Ectodermal cell (in vitro differentiated cells): ENCODE measurements at regions not wholly inside any gene's neighbourhood (a gene's known extent, or its start where the extent isn't known, plus 50 kb on each side); places are given as distances from the start of the nearest gene placed in this dataset.

Experiments used
- H3K27ac ChIP-seq: 2 replicates; pipeline ENCODE4 v1.7.0; 2013; ENCODE audit warnings: mild to moderate bottlenecking, low read depth, low read length; ENCODE audit not compliant: insufficient read depth, poor library complexity, severe bottlenecking
- H3K27me3 ChIP-seq: 2 replicates; pipeline ENCODE4 v1.7.0; 2013; ENCODE audit warnings: mild to moderate bottlenecking, low read length; ENCODE audit not compliant: insufficient read depth, control insufficient read depth, poor library complexity, severe bottlenecking
- H3K36me3 ChIP-seq: one replicate; pipeline ENCODE4 v1.7.0; 2013; ENCODE audit warnings: low read length; ENCODE audit not compliant: control insufficient read depth, insufficient read depth
- H3K4me1 ChIP-seq: one replicate; pipeline ENCODE4 v1.7.0; 2013; ENCODE audit warnings: low read length; ENCODE audit not compliant: control insufficient read depth, insufficient read depth
- H3K4me3 ChIP-seq: 2 replicates; pipeline ENCODE4 v1.7.0; 2013; ENCODE audit warnings: low read depth, low read length, control low read depth; ENCODE audit not compliant: insufficient read depth
- H3K9me3 ChIP-seq: 2 replicates; pipeline ENCODE4 v1.7.0; 2013; ENCODE audit warnings: mild to moderate bottlenecking, low read length, moderate library complexity; ENCODE audit not compliant: control insufficient read depth
- WGBS, 2 experiments: methylation state at CpG; one replicate each; pipeline ENCODE4 v1.1.7; 2013; ENCODE audit warnings: missing lambda C conversion rate in 2 of 2; 5-methylcytosine and 5-hydroxymethylcytosine counted together

DNA sequence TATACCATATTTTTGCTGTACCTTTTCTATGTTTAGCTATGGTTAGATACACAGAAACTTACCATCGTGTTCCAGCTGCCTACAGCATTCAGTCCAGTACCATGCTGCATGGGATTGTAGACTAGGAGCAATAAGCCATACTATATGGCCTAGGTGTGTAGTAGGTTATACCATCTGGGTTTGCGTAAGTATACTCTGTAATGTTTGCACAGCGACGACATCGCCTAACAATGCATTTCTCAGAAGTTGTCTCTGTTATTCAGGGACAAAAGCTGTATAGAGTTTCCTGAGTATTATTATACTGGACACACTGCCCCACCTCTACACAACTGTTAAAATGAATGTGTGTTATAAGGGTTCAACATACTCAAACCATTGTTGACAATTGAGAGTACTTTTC, 93.8 kb upstream of the MKI67 start:
- no peaks in the 10 kb centered on the region for H3K4me1 ChIP-seq
- H3K4me3 ChIP-seq: no peak overlapping the region
- no peaks in the 10 kb centered on the region for H3K27me3 ChIP-seq
- 93 to 99% methylated on average over 5 of the region's 5 CpGs for WGBS, 2 experiments
- H3K36me3 ChIP-seq: no peaks in the 10 kb centered on the region
- H3K9me3 ChIP-seq: no peaks in the 10 kb centered on the region
- H3K27ac ChIP-seq: no peak overlapping the region

DNA sequence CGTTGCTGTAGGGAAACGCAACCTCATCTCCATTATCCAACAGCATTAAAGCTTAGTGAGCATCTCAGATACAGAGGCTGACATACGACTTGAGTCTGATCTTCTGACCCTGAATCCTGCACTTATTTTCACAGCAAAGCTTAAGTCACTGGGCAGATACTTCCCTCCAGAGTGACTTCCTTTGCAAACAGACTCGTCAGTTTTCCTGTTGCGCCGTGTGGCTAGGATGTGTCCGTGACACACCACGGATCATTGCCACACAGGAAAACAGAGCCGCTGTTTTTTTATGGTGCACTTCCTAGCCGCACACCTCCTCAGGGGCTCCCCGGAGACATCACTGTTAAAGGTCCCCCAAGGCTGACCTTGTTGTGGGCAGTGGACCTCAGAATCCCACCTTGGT, 94.9 kb upstream of the MKI67 start:
- WGBS, 2 experiments: 86 to 88% methylated on average over 11 of the region's 11 CpGs

DNA sequence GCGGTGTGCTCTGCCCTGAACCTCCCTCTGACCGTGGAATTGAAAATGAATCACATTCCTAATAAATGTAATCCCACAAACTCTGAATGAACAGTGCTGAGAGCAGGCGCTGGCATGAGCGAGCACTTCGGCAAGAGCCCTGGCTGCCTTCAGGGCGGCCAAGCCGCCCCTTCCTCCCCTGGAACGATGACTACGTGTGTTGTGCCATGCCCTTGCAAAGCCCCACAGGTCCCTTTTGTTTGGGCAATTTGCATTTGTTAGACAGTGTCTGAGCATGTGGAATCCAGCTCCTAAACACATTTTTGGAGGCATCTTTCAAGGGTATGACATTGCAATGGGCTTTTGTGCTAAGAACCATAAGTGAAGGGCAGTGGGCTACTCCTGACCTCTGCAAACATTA, 95.6 kb upstream of the MKI67 start:
- Histone ChIP-seq H3K27ac (no peak overlapping the region), H3K36me3 (no peaks in the 10 kb centered on the region), H3K4me3 (no peak overlapping the region), H3K27me3 (no peaks in the 10 kb centered on the region), H3K9me3 (no peaks in the 10 kb centered on the region), H3K4me1 (no peaks in the 10 kb centered on the region)
- WGBS, 2 experiments: 76 to 82% methylated on average over 9 of the region's 9 CpGs

More for the DNA sequence above, 94.9 kb upstream of the MKI67 start:
- Histone ChIP-seq H3K27ac (no peak overlapping the region), H3K9me3 (no peaks in the 10 kb centered on the region), H3K36me3 (no peaks in the 10 kb centered on the region), H3K4me3 (no peak overlapping the region), H3K27me3 (no peaks in the 10 kb centered on the region), H3K4me1 (no peaks in the 10 kb centered on the region)

DNA sequence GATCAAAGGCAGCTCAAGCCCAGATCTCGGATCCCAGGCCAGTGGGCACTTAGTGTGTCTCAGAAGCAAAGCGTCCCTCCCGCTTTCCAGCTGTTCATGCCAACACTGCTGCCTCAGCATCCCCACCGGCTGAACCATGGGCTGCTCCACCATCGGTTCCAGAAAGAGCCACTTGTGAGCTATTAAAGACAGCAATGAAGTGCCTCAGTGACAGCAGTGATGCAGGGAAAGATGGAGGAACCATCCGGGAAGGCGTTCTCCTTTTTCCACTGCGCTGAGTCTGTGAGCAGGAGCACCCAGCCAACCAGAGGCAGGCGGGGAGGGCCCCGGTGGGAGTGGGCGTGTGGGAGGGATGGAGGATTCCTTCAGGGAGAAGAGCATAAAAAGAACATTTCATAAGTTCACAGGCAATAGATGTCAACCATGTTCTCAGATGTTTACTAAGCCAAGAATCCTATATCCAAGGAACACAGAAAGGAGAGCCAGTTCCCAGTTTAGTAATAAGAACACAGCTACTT, 96.2 kb upstream of the MKI67 start:
- WGBS, 2 experiments: 86 to 88% methylated on average over 11 of the region's 11 CpGs
- no peak overlapping the region for H3K4me3 ChIP-seq
- no peaks in the 10 kb centered on the region for H3K36me3 ChIP-seq
- H3K27me3 ChIP-seq: no peaks in the 10 kb centered on the region
- H3K27ac ChIP-seq: no peak overlapping the region
- no peaks in the 10 kb centered on the region for H3K4me1 ChIP-seq
- H3K9me3 ChIP-seq: no peaks in the 10 kb centered on the region

DNA sequence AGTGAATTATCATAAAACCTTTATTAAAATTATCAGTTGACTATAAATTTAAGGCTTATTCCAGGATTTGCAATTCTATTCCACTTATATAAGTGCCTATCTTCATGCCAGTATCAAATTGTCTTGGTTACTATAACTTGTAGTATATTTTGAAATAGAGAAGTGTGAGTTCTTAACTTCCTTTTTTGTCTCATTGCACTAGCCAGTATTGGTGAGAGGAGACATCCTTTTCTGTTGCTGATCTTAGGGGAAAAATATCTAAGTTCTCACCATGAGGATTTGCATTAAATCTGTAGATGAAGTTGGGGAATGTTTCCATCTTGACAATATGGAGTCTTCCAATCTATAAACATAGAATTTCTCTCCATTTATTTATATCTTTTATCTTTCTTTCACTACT, 104.2 kb upstream of the MKI67 start:
- no peak overlapping the region for H3K27ac ChIP-seq
- no peaks in the 10 kb centered on the region for H3K27me3 ChIP-seq
- no peak overlapping the region for H3K4me3 ChIP-seq
- H3K9me3 ChIP-seq: peaks cover 3% of the 10 kb centered on the region
- no peaks in the 10 kb centered on the region for H3K36me3 ChIP-seq
- H3K4me1 ChIP-seq: no peaks in the 10 kb centered on the region

DNA sequence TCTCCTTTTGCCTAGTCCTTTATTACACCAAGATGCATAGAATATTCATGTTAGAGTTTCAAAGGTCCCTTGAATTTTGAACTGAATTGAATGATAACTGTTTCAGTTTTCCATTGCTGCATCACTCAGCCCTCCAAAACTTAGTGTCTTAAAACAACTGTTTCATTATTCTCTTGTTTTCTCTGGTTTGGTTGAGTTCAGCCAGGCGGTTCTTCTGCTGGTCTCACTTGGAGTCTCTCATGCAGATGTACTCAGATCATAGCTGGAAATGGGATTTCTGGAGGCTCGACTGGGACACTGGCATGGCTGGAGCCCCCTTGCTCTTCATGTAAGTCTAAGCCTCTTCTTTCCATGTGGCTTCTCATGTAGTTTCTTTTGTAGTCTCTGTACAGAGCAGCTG, 107.2 kb upstream of the MKI67 start:
- Histone ChIP-seq H3K4me3 (no peak overlapping the region), H3K36me3 (no peaks in the 10 kb centered on the region), H3K4me1 (no peaks in the 10 kb centered on the region), H3K9me3 (peaks cover 3% of the 10 kb centered on the region), H3K27me3 (no peaks in the 10 kb centered on the region), H3K27ac (no peak overlapping the region)
- 91 to 96% methylated on average over 2 of the region's 2 CpGs for WGBS, 2 experiments

DNA sequence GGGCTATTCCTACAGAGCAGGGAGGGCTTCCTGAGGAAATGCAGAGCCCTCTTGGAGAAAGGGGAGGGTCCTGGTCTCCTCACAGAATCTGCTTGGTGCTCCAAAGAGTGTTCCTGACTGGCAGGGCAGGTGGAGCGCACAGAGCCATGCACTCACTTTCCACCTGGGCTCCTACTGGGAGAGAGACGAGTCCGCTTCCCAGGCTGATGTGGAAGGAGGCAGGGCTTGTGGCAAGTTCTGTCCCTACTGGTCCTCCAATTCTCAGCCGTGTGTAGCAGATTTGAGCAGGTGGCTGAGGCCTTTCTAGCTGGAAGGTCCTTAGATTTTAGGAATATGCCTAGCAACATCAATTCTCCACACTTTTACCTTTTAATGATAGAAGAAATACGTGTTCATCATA, 111.5 kb upstream of the MKI67 start:
- H3K36me3 ChIP-seq: no peaks in the 10 kb centered on the region
- H3K4me1 ChIP-seq: peaks cover 6% of the 10 kb centered on the region
- H3K27ac ChIP-seq: no peak overlapping the region
- no peak overlapping the region for H3K4me3 ChIP-seq
- peaks cover 3% of the 10 kb centered on the region for H3K9me3 ChIP-seq
- H3K27me3 ChIP-seq: no peaks in the 10 kb centered on the region
- WGBS, 2 experiments: 89 to 90% methylated on average over 4 to 5 of the region's 5 CpGs

DNA sequence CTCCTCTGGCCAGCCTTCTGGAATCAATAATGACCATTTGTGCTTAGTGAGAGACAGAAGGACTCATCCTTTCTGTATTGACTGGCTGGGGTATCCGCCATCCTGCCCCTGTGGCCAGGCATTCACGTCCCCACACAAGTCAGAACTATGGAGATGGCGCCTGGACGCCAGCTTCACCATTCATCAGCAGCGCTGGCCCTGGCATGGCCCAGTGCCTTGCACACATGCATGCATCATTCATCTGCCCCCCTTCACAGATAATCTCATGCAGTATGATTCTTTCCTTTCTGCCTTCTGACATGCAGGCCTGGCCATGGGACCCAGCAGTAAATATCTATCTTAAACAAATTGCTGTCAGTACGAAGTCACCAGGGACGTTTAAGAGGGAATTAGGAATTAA, 114.8 kb upstream of the MKI67 start:
- Histone ChIP-seq H3K27ac (no peak overlapping the region), H3K4me1 (peaks cover 6% of the 10 kb centered on the region), H3K9me3 (no peaks in the 10 kb centered on the region), H3K36me3 (no peaks in the 10 kb centered on the region), H3K27me3 (no peaks in the 10 kb centered on the region), H3K4me3 (no peak overlapping the region)
- WGBS, 2 experiments: 94 to 98% methylated on average over 7 of the region's 7 CpGs

DNA sequence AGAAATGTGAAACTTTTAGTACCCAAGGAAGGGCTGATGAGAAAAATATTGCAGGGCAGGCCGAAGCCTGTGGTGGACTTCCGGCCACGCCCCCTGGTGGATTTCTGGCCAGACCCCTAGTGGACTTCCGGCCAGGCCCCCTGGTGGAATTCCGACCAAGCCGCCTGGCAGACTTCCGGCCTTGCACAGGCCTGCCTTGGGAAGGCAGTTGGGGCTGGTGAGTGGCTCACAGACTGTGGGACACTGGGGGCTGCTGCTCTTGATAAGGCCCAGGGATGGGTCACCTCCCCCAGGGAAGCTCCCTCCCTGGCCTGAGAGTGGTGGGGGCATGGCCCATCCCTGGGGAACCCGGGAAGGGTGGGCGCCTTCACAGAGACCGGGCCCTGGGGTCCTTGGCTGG, 116.4 kb upstream of the MKI67 start:
- Histone ChIP-seq H3K27ac (no peak overlapping the region), H3K27me3 (no peaks in the 10 kb centered on the region), H3K4me3 (no peak overlapping the region), H3K9me3 (no peaks in the 10 kb centered on the region), H3K4me1 (peaks cover 6% of the 10 kb centered on the region), H3K36me3 (no peaks in the 10 kb centered on the region)
- WGBS, 2 experiments: 86 to 87% methylated on average over 10 of the region's 10 CpGs

DNA sequence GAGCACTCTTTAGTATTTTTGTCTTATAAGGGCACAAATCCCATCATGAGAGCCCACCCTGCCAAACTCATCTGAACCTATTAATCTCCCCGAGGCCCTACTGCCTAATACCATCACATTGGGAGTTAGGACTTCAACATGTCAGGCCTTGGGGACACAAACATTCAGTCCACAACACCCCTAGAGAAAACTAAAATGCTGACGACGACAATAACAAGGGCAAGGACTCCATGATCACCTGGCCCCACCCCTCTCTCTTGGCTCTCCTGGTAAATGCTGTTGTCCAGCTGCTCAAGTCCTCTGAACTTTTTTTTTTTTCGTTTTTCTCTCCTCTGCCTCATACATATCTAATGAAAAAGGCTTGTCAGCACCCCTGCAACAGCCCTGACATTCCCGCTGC, 118.8 kb upstream of the MKI67 start:
- Histone ChIP-seq H3K27me3 (no peaks in the 10 kb centered on the region), H3K9me3 (no peaks in the 10 kb centered on the region), H3K4me3 (no peak overlapping the region), H3K27ac (no peak overlapping the region), H3K4me1 (peaks cover 2% of the 10 kb centered on the region), H3K36me3 (no peaks in the 10 kb centered on the region)
- 89 to 90% methylated on average over 5 of the region's 5 CpGs for WGBS, 2 experiments

DNA sequence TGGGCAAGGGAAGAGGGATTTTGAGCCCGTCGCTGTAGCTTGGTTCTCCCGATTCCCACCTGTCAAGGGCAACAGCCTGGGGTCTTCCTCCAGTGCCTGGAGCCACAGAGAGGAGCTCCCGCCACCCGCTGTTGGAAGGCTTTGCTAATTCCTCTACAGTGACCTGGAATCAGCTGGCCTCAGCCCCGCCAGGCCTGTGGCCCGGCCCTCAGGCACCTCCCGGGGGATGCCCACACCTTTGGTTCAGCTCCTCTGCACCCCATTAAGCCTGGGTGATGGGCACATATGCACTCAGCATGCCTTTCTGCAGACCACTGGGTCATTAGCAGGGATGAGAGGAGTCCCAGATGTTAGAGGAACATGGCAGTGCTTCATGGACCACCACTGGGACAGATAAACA, 121.4 kb upstream of the MKI67 start:
- Histone ChIP-seq H3K4me3 (no peak overlapping the region), H3K36me3 (no peaks in the 10 kb centered on the region), H3K27ac (no peak overlapping the region), H3K4me1 (no peaks in the 10 kb centered on the region), H3K9me3 (no peaks in the 10 kb centered on the region), H3K27me3 (no peaks in the 10 kb centered on the region)
- WGBS, 2 experiments: 95 to 96% methylated on average over 8 of the region's 8 CpGs
